B cell (primary cell): ENCODE measurements at regions not wholly inside any gene's neighbourhood (a gene's known extent, or its start where the extent isn't known, plus 50 kb on each side); places are given as distances from the start of the nearest gene placed in this dataset.

Experiments used
- ATAC-seq: fragments of 200-7000 bp; cut with Tn5 transposase; one replicate; pipeline ENCODE4 v1.10.0; 2021; ENCODE audit warnings: low read depth, mild to moderate bottlenecking, moderate number of reproducible peaks, moderate library complexity
- CTCF ChIA-PET: fragments of 350-600 bp; sonication (Branson Sonifier 250); formaldehyde crosslinking; loops from one replicate; lab custom pipeline; 2021; ENCODE audit warnings: antibody characterized with exemption, inconsistent platforms; lab: Charles Lee
- POLR2A ChIA-PET: fragments of 350-600 bp; sonication (Branson Sonifier 250); formaldehyde crosslinking; loops from one replicate; lab custom pipeline; 2021; ENCODE audit warnings: antibody characterized with exemption; lab: Charles Lee
- DNase-seq: peaks from one replicate; pipeline ENCODE4 v3.0.0; 2013
- H2AFZ ChIP-seq: 2 replicates; pipeline ENCODE4 v1.6.1; 2012; ENCODE audit warnings: mild to moderate bottlenecking, low read depth, low read length; ENCODE audit not compliant: insufficient read depth, poor library complexity, severe bottlenecking
- H3K27ac ChIP-seq, 2 donors: 1 replicate in 1 of 2; 2 replicates in 1 of 2; pipeline ENCODE4 v1.5.1; 2012 to 2013; ENCODE audit warnings: low read length in 2 of 2, mild to moderate bottlenecking in 2 of 2, moderate library complexity in 1 of 2
- H3K27me3 ChIP-seq, 4 experiments: fragments of 200-600 bp in 1 of 4; sonication (generic) in 1 of 4; replicated peaks in 1 of 4; 1 replicate in 2 of 4; 2 replicates in 2 of 4; pipeline versions ENCODE4 v1.6.1 to v1.7.0; 2013 to 2016; ENCODE audit warnings: low read length in 3 of 4, mild to moderate bottlenecking in 2 of 4, mixed read lengths in 1 of 4, moderate library complexity in 1 of 4; ENCODE audit not compliant: insufficient read depth in 4 of 4, control insufficient read depth in 3 of 4; ENCODE audit errors: control extremely low read depth in 1 of 4
- H3K36me3 ChIP-seq, 2 experiments: replicated peaks in 1 of 2; 1 replicate in 1 of 2; 2 replicates in 1 of 2; pipeline versions ENCODE4 v1.6.1 to v1.7.1; 2013; ENCODE audit warnings: low read length in 1 of 2; ENCODE audit not compliant: insufficient read depth in 2 of 2, control insufficient read depth in 1 of 2; ENCODE audit errors: control extremely low read depth in 1 of 2, extremely low read depth in 1 of 2
- H3K4me1 ChIP-seq, 2 donors: fragments of 200-600 bp in 1 of 2; sonication (generic) in 1 of 2; 1 replicate in 1 of 2; 2 replicates in 1 of 2; pipeline versions ENCODE4 v1.5.1 to v1.6.1; 2013 to 2017; ENCODE audit warnings: low read length in 2 of 2; ENCODE audit not compliant: control insufficient read depth in 2 of 2, insufficient read depth in 2 of 2
- H3K4me2 ChIP-seq: replicated peaks from 2 replicates; pipeline ENCODE3; 2012; ENCODE audit warnings: mild to moderate bottlenecking, low read depth, low read length; ENCODE audit not compliant: poor library complexity, severe bottlenecking
- H3K4me3 ChIP-seq, 5 experiments: fragments of 200-600 bp in 1 of 5; sonication (generic) in 1 of 5; 1 replicate in 3 of 5; 2 replicates in 2 of 5; pipeline versions ENCODE4 v1.5.1 to v1.7.0; 2011 to 2016; ENCODE audit warnings: low read length in 4 of 5, mild to moderate bottlenecking in 4 of 5, low read depth in 2 of 5, control low read depth in 1 of 5, moderate library complexity in 1 of 5; ENCODE audit not compliant: insufficient read depth in 1 of 5; ENCODE audit errors: control extremely low read depth in 1 of 5, extremely low read depth in 1 of 5
- H3K79me2 ChIP-seq: fragments of 200-600 bp; sonication (generic); one replicate; pipeline ENCODE4 v1.6.0; 2016; ENCODE audit warnings: low read length; ENCODE audit not compliant: control insufficient read depth, insufficient read depth
- H3K9ac ChIP-seq: fragments of 200-600 bp; sonication (generic); 2 replicates; pipeline ENCODE4 v1.6.1; 2017; ENCODE audit warnings: mild to moderate bottlenecking, low read length, moderate library complexity
- H3K9me3 ChIP-seq, 3 donors: one replicate each; pipeline versions ENCODE4 v1.6.1 to v1.7.1; 2013; ENCODE audit warnings: low read length in 2 of 3; ENCODE audit not compliant: control insufficient read depth in 2 of 3, insufficient read depth in 1 of 3; ENCODE audit errors: control extremely low read depth in 1 of 3
- H4K20me1 ChIP-seq: 2 replicates; pipeline ENCODE4 v1.6.0; 2012; ENCODE audit warnings: mild to moderate bottlenecking, low read length; ENCODE audit not compliant: insufficient read depth, control insufficient read depth, poor library complexity, severe bottlenecking
- H3K27ac Mint-ChIP-seq: one replicate; pipeline ENCODE4 v1.8.0; 2021; ENCODE audit warnings: mixed read lengths
- H3K27me3 Mint-ChIP-seq: one replicate; pipeline ENCODE4 v1.8.0; 2021; ENCODE audit warnings: mixed read lengths
- H3K4me1 Mint-ChIP-seq: one replicate; pipeline ENCODE4 v1.8.0; 2021; ENCODE audit warnings: mixed read lengths
- H3K4me3 Mint-ChIP-seq: one replicate; pipeline ENCODE4 v1.8.0; 2021; ENCODE audit warnings: mixed read lengths
- H3K9me3 Mint-ChIP-seq: one replicate; pipeline ENCODE4 v1.8.0; 2022; ENCODE audit warnings: mixed read lengths; ENCODE audit not compliant: insufficient read depth
- EZH2 ChIP-seq: IDR thresholded peaks from 2 replicates; pipeline ENCODE4 v1.6.1; 2012; ENCODE audit warnings: borderline replicate concordance, low read depth, mild to moderate bottlenecking, moderate library complexity, low read length; ENCODE audit not compliant: insufficient read depth, poor library complexity, severe bottlenecking
- WGBS: methylation state at CpG from one replicate; pipeline ENCODE4 v1.1.5; 2013; ENCODE audit warnings: missing lambda C conversion rate; ENCODE audit not compliant: insufficient coverage; 5-methylcytosine and 5-hydroxymethylcytosine counted together
- intact Hi-C: fragments of 100-400 bp; cut with micrococcal nuclease; formaldehyde crosslinking; loops from one replicate; pipeline ENCODE4 v1.10.0; 2022
- TF ChIP-seq, protein P1 (sequence below): fragments of 200-600 bp; IDR thresholded peaks from one replicate; pipeline ENCODE4 v1.8.0; 2022; ENCODE audit warnings: antibody characterized with exemption, mild to moderate bottlenecking

DNA sequence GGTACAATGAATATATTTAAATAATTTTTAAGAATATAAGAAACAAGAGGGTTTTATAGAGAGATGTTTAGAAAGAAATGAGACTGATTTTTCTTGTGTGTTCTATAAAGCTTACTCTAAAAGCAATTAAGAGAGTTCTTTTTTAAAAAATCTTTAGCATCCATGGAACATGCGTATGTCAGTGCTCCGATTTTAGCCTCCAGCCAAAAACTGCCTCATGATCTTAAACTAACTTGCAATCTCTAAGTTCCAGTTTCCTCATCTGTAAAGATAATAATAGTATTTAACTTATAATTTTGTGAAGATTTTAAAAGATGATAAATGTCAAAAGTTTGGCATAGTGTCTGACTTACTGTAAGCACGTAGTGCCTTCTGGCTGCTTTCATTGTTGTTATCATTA is 448.7 kb downstream of the EPHA4 start:
- no peak overlapping the region for H3K4me2 ChIP-seq
- no peak overlapping the region for H3K9ac ChIP-seq
- CTCF ChIA-PET: no interaction called here
- intact Hi-C loops: no loop called here
- ATAC-seq (no peak), DNase-seq (no peak)
- TF ChIP-seq EZH2: no peak
- TF ChIP-seq, protein P1, sequence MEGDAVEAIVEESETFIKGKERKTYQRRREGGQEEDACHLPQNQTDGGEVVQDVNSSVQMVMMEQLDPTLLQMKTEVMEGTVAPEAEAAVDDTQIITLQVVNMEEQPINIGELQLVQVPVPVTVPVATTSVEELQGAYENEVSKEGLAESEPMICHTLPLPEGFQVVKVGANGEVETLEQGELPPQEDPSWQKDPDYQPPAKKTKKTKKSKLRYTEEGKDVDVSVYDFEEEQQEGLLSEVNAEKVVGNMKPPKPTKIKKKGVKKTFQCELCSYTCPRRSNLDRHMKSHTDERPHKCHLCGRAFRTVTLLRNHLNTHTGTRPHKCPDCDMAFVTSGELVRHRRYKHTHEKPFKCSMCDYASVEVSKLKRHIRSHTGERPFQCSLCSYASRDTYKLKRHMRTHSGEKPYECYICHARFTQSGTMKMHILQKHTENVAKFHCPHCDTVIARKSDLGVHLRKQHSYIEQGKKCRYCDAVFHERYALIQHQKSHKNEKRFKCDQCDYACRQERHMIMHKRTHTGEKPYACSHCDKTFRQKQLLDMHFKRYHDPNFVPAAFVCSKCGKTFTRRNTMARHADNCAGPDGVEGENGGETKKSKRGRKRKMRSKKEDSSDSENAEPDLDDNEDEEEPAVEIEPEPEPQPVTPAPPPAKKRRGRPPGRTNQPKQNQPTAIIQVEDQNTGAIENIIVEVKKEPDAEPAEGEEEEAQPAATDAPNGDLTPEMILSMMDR: no peak
- peaks cover 0 to 2% (median 0%) of the 10 kb centered on the region in 4 experiments for H3K27me3 ChIP-seq
- POLR2A ChIA-PET: no interaction called here
- Mint-ChIP-seq H3K27ac (no peak overlapping the region), H3K4me1 (no peaks in the 10 kb centered on the region), H3K9me3 (peaks cover 7% of the 10 kb centered on the region), H3K4me3 (no peak overlapping the region), H3K27me3 (peaks cover 12% of the 10 kb centered on the region)
- no peaks in the 10 kb centered on the region for H3K79me2 ChIP-seq
- H3K9me3 ChIP-seq: peaks cover 0 to 11% (median 8%) of the 10 kb centered on the region in 3 donors
- no peak overlapping the region for H3K4me3 ChIP-seq
- H3K4me1 ChIP-seq: no peaks in the 10 kb centered on the region
- WGBS: no CpG with 5 or more reads among the region's 3 CpGs
- no peak overlapping the region for H3K27ac ChIP-seq
- H3K36me3 ChIP-seq: no peaks in the 10 kb centered on the region
- no peak overlapping the region for H2AFZ ChIP-seq
- no peaks in the 10 kb centered on the region for H4K20me1 ChIP-seq

DNA sequence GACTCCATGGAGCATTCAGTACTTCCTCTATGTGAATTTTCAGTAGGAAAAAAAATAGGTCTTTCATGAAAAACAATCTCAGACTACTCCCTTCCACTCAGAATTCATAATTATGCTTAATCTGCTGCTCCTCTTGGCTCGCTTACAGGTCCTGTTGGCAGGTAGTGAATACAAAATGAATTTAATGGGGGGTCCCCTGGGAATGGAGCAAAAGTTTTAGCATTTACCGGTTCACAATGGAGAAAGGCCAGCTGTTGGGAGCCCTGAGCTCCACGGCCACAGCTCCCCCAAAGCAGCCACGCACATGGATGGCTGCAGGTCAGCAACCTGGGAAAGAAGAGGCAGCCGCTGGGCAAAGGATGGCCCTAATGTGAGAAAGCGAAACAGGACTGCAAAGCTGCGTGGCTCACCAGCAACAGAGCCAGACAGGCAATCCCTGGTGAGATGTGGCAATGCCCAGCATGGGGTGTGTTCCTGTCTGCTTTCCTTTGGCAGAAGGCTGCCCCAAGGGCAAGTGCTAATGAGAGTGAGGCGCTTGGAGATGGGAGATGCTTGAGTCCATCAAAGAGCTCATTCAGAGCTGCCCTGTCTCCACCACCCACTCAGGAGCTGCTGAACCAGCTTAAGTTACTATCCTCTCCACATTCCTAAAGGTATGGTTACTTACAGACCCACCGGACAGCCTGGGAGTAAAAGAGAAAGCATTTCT is 447.4 kb downstream of the EPHA4 start:
- Histone ChIP-seq H3K4me2 (no peak overlapping the region), H3K36me3 (no peaks in the 10 kb centered on the region), H3K27ac (no peak overlapping the region), H3K9me3 (peaks cover 0 to 11% (median 8%) of the 10 kb centered on the region in 3 donors), H3K79me2 (no peaks in the 10 kb centered on the region), H3K4me3 (no peak overlapping the region), H2AFZ (no peak overlapping the region), H3K27me3 (no peaks in the 10 kb centered on the region), H3K9ac (no peak overlapping the region), H3K4me1 (no peaks in the 10 kb centered on the region), H4K20me1 (no peaks in the 10 kb centered on the region)
- WGBS: 93% methylated on average over 7 of the region's 9 CpGs
- Mint-ChIP-seq H3K9me3 (peaks cover 7% of the 10 kb centered on the region), H3K4me1 (no peaks in the 10 kb centered on the region), H3K27me3 (peaks cover 12% of the 10 kb centered on the region), H3K4me3 (no peak overlapping the region), H3K27ac (no peak overlapping the region)
- TF ChIP-seq, protein P1: no peak
- no peak for TF ChIP-seq EZH2
- ATAC-seq (no peak), DNase-seq (no peak)
- CTCF ChIA-PET: no interaction called here
- intact Hi-C loops: no loop called here
- POLR2A ChIA-PET: no interaction called here
